K562 (cell line): ENCODE measurements at regions not wholly inside any gene's neighbourhood (a gene's known extent, or its start where the extent isn't known, plus 50 kb on each side); places are given as distances from the start of the nearest gene placed in this dataset.

Source experiments
- ATAC-seq: fragments of 200-7000 bp; cut with Tn5 transposase; 3 replicates; pipeline ENCODE4 v1.9.1; 2020; ENCODE audit warnings: moderate library complexity
- BruUV-seq: library from RNA; stranded (reverse); fragments of 400-500 nt; replicated peaks from 2 replicates; lab custom pipeline; 2021; lab: Mats Ljungman, UMichigan
- CTCF ChIA-PET: fragments of 300-600 bp; formaldehyde crosslinking; extraction: SDS; loops from one replicate; lab custom pipeline; 2021; ENCODE audit warnings: low intra/inter-chr PET ratio; lab: Yijun Ruan, JAX
- POLR2A ChIA-PET: fragments of 300-600, 350-650 bp; sonication (Branson Sonifier 250); formaldehyde crosslinking; extraction: SDS; loops from one replicate; lab custom pipeline; 2021; ENCODE audit warnings: antibody characterized with exemption, inconsistent platforms; lab: Yijun Ruan, JAX
- DNase-seq, 4 experiments: peaks; one replicate each; pipeline versions ENCODE4 v3.0.0 to v3.0.0-alpha.2; 2011 to 2018; ENCODE audit warnings: low spot score in 3 of 4, mixed read lengths in 3 of 4; ENCODE audit errors: extremely low read depth in 1 of 4
- FAIRE-seq: peaks from 2 replicates; lab custom pipeline; 2011; peaks lifted over from hg19 to GRCh38; lab: Jason Lieb, UNC
- H2AFZ ChIP-seq: 2 replicates; pipeline ENCODE4 v1.6.0; 2011; ENCODE audit warnings: low read depth, low read length, control low read depth, inconsistent platforms
- H3K27ac ChIP-seq: fragments of 200-600 bp; 3 replicates; pipeline ENCODE4 v1.8.0; 2011; ENCODE audit warnings: low read depth, mild to moderate bottlenecking, control low read depth, inconsistent platforms, low read length, moderate library complexity, mixed read lengths; ENCODE audit errors: extremely low read depth
- H3K27me3 ChIP-seq, 2 experiments: fragments of 300-600 bp in 1 of 2; 2 replicates in 1 of 2; 3 replicates in 1 of 2; pipeline versions ENCODE4 v1.6.0 to v1.8.0; 2011; ENCODE audit warnings: inconsistent platforms in 2 of 2, low read length in 2 of 2, mild to moderate bottlenecking in 1 of 2, mixed read lengths in 1 of 2, moderate library complexity in 1 of 2; ENCODE audit not compliant: control insufficient read depth in 2 of 2, insufficient read depth in 2 of 2
- H3K36me3 ChIP-seq: fragments of 300-600 bp; 3 replicates; pipeline ENCODE4 v1.8.0; 2011; ENCODE audit warnings: mild to moderate bottlenecking, low read length, inconsistent platforms; ENCODE audit not compliant: control insufficient read depth, insufficient read depth
- H3K4me1 ChIP-seq, 2 experiments: fragments of 200-600 bp in 1 of 2; replicated peaks in 1 of 2; 2 replicates in 1 of 2; 3 replicates in 1 of 2; pipeline versions ENCODE4 v1.5.1 to v1.8.0; 2011; ENCODE audit warnings: inconsistent platforms in 2 of 2, low read length in 2 of 2, mild to moderate bottlenecking in 1 of 2, mixed read lengths in 1 of 2, moderate library complexity in 1 of 2; ENCODE audit not compliant: control insufficient read depth in 2 of 2, insufficient read depth in 2 of 2
- H3K4me2 ChIP-seq: 2 replicates; pipeline ENCODE4 v1.6.1; 2011; ENCODE audit warnings: low read length, control low read depth, inconsistent platforms, mixed read lengths; ENCODE audit not compliant: insufficient read depth
- H3K4me3 ChIP-seq: fragments of 200-600 bp; sonication (generic), shearing (Covaris generic); 2 replicates; pipeline ENCODE4 v1.5.1; 2016; ENCODE audit warnings: control low read depth, inconsistent platforms
- H3K79me2 ChIP-seq: fragments of 200-600 bp; 3 replicates; pipeline ENCODE4 v1.8.0; 2011; ENCODE audit warnings: low read length, inconsistent platforms; ENCODE audit not compliant: control insufficient read depth, insufficient read depth
- H3K9ac ChIP-seq, 2 experiments: 2 replicates each; pipeline versions ENCODE4 v1.6.0 to v1.6.1; 2011; ENCODE audit warnings: low read depth in 2 of 2, low read length in 2 of 2, control low read depth in 1 of 2, inconsistent platforms in 1 of 2, mild to moderate bottlenecking in 1 of 2, mixed read lengths in 1 of 2; ENCODE audit not compliant: insufficient read depth in 1 of 2
- H3K9me1 ChIP-seq: one replicate; pipeline ENCODE4 v1.6.0; 2011; ENCODE audit warnings: inconsistent platforms, mild to moderate bottlenecking, low read length, moderate library complexity; ENCODE audit not compliant: control insufficient read depth, insufficient read depth
- H3K9me3 ChIP-seq: replicated peaks from 2 replicates; pipeline ENCODE4 v1.5.1; 2011; ENCODE audit warnings: low read depth, low read length, inconsistent platforms; ENCODE audit not compliant: control insufficient read depth, insufficient read depth
- H4K20me1 ChIP-seq: replicated peaks from 2 replicates; pipeline ENCODE4 v1.6.1; 2011; ENCODE audit warnings: low read length, inconsistent platforms, mixed read lengths; ENCODE audit not compliant: control insufficient read depth, insufficient read depth
- CEBPG ChIP-seq, 3 experiments: fragments of 200-800 bp in 1 of 3; sonication (Bioruptor generic) in 1 of 3; sonication (generic) in 1 of 3; formaldehyde crosslinking in 1 of 3; IDR thresholded peaks in 2 of 3; conservative IDR thresholded peaks in 1 of 3; 2 replicates each; pipeline versions ENCODE4 v1.6.1 to v1.8.0; 2016 to 2022; ENCODE audit warnings: missing compliant biosample characterization in 2 of 3, missing genetic modification characterization in 2 of 3, mild to moderate bottlenecking in 1 of 3, missing genetic modification reagents in 1 of 3
- EGR1 ChIP-seq: fragments of 450-650 bp; conservative IDR thresholded peaks from 2 replicates; pipeline ENCODE4 v1.6.1; 2017; ENCODE audit warnings: mild to moderate bottlenecking
- PBX2 ChIP-seq, 2 experiments: IDR thresholded peaks in 1 of 2; conservative IDR thresholded peaks in 1 of 2; 2 replicates each; pipeline ENCODE4 v1.6.1; 2016; ENCODE audit warnings: low read depth in 2 of 2, mild to moderate bottlenecking in 1 of 2, missing compliant biosample characterization in 1 of 2, missing genetic modification characterization in 1 of 2, moderate library complexity in 1 of 2
- SNRNP70 ChIP-seq: fragments of 200-400 bp; formaldehyde crosslinking; optimal IDR thresholded peaks from 2 replicates; pipeline ENCODE3; 2017; ENCODE audit warnings: low read depth, low read length
- ZNF174 ChIP-seq: fragments of 250-450 bp; sonication (Bioruptor Pico); IDR thresholded peaks from 2 replicates; pipeline ENCODE4 v1.4.0; 2020; ENCODE audit warnings: mild to moderate bottlenecking
- ZNF324 ChIP-seq: fragments of 250-450 bp; sonication (Bioruptor Pico); IDR thresholded peaks from 2 replicates; pipeline ENCODE4 v1.4.0; 2020; ENCODE audit warnings: mild to moderate bottlenecking
- WGBS: fragments of 100-300 bp; shearing (Covaris generic); methylation state at CpG from one replicate; pipeline ENCODE4 v1.1.6; 2016; ENCODE audit warnings: low coverage, mixed read lengths; ENCODE audit not compliant: insufficient coverage; ENCODE audit errors: missing lambda C conversion rate; 5-methylcytosine and 5-hydroxymethylcytosine counted together
- in situ Hi-C: fragments of 300-500 bp; cut with MboI; formaldehyde crosslinking; loops from 4 replicates; pipeline ENCODE4 v1.15.0; 2018; ENCODE audit warnings: inconsistent platforms, mixed read lengths
- intact Hi-C: fragments of 100-400 bp; cut with micrococcal nuclease; formaldehyde crosslinking; loops from 2 replicates; pipeline ENCODE4 v1.14.2; 2022

DNA sequence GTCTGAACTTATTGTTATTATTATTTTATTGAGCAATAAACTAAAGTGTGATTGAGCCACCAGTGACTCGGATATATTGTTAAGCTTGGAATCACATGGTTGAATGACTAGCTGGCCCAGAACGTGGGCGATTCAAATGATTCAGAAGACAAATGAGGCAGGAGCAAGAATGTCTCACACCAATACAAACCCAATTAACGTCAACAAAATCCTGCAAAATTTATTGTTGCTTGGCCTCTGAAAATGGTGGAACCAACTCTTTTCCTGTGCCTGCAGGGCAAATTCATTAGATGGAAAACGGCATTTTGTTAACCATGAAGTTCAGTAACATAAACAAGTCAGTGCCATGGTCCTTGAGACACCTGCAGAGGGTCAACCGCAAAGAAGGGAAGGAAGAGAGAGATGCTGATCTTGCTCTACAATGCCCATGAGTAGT lies 482.0 kb downstream of the SETD4 start:
- H3K4me1 ChIP-seq: no peaks in the 10 kb centered on the region
- ChIA-PET CTCF (no interaction called here), POLR2A (interaction anchor here (0.6 to 0.7 kb wide), 2 partner anchors 40 to 985 kb away, joined by 4 read pairs; no protein-coding TSS in a partner anchor)
- H4K20me1 ChIP-seq: no peaks in the 10 kb centered on the region
- H3K9me3 ChIP-seq: no peaks in the 10 kb centered on the region
- H3K79me2 ChIP-seq: no peaks in the 10 kb centered on the region
- TF ChIP-seq PBX2 (CRISPR knock-in tag; IDR thresholded peaks at IDR 0.05; ENCODE audit: low read depth): no peak
- TF ChIP-seq PBX2 (tag; conservative IDR thresholded peaks at IDR 0.05; ENCODE audit: low read depth): 0 out of 2 replicates have a peak, but pooled peaks have one; percentile 7
- peak; percentile 23 for TF ChIP-seq EGR1
- TF ChIP-seq SNRNP70: no peak
- TF ChIP-seq CEBPG (CRISPR knock-in tag; IDR thresholded peaks at IDR 0.05): no peak
- peak; percentile 18 to 32; a peak in 1 of 4 replicates for TF ChIP-seq CEBPG (tag; conservative IDR thresholded peaks at IDR 0.05 in 1 of 2, IDR thresholded peaks at IDR 0.05 in 1 of 2)
- no peak for TF ChIP-seq ZNF174 (CRISPR knock-in tag)
- no peak for TF ChIP-seq ZNF324 (CRISPR knock-in tag)
- no peak overlapping the region for H2AFZ ChIP-seq
- ATAC-seq (no peak), DNase-seq (no peak), FAIRE-seq (no peak)
- 12% methylated on average over 6 of the region's 6 CpGs for WGBS
- BruUV-seq: no TSS peak
- H3K9me1 ChIP-seq: no peaks in the 10 kb centered on the region
- no peak overlapping the region for H3K4me3 ChIP-seq
- no peak overlapping the region for H3K27ac ChIP-seq
- H3K27me3 ChIP-seq: peaks cover 0 to 5% of the 10 kb centered on the region in 2 experiments; a peak in 4 of 5 replicates
- intact Hi-C loops: no loop called here
- H3K36me3 ChIP-seq: no peaks in the 10 kb centered on the region
- in situ Hi-C loops: no loop called here
- no peak overlapping the region for H3K9ac ChIP-seq
- no peak overlapping the region for H3K4me2 ChIP-seq
